NK-92 treated with Interleukin-12 subunit alpha and Interleukin-12 subunit beta, amount 100 ng/mL, for 24 hours (cell line): ENCODE measurements at regions not wholly inside any gene's neighbourhood (a gene's known extent, or its start where the extent isn't known, plus 50 kb on each side); places are given as distances from the start of the nearest gene placed in this dataset.
"Not testable (repeated sequence)": the region's sequence is repeated elsewhere in the genome, so short reads cannot be mapped to it uniquely, and the experiment has no call there.

Experiments used
- DNase-seq: peaks from one replicate; lab custom pipeline; 2025; lab: John Stamatoyannopoulos, UW

DNA sequence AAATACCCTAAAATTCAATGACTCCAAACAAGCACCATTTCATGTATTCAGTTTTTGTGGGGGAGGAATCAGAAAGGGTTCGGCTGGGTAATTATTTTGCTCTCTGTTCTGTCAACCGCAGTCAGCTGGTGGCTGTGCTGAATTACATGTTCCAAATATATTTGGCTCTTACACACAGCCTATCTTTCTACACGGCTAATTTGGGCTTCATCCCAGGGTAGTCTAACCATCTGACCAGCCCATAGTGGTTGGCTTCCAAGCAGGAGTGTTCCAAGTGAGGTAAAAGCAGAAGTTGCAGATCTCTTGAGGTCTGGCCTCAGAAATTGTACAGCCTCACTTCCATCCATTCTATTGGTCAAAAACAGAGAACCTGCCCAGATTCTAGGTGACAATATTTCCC, 760.8 kb upstream of the SEMA6D start:
- DNase-seq: no peak

- no peak for DNase-seq
Measured at GRCh38 chr15:46956881-46957280, 760.4 kb upstream of the SEMA6D start.

GRCh38 chr15:46960581-46960980, 756.7 kb upstream of the SEMA6D start:
- no peak for DNase-seq

GRCh38 chr15:46961795-46962194, 755.5 kb upstream of the SEMA6D start:
- no peak for DNase-seq

GRCh38 chr15:46988055-46988454, 729.2 kb upstream of the SEMA6D start:
- DNase-seq: not testable (repeated sequence)

DNA sequence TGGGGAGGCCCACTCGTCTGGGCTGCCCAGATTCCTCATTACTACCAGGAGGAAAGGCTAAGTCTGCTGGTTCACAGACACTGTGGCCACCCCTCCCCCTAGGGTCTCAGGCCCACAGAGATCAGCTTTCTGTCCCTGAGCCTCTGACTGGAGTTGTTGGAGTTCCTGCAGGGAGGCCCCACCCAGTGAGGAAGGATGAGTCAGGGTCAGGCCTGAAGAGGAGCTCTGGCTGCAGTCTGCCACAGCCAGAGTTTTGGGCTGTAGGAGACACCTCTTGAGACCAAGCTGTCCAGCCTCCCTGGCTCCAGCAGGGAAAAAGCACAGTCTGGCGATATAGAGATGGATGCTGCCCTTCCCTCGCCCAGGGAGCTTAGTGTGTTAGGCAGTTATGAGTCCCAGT, 720.9 kb upstream of the SEMA6D start:
- DNase-seq: no peak

DNA sequence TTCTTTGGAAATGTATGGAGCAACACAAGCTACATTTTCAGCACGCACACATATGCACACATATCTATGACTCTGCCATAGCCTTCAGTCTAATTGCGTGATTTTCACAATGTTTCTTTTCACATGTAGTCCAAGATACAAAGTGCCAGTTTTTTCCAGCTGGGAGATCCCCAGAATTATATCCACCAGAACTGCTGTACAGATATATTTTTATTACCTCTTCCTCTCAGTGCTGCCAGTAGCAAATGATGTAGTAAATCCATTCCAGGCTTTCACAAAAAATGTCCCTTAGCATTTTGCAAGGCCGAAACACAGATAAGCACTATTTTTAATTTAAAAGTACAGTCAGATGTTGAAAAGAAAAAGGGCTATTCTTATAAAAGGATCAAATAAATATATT, 719.8 kb upstream of the SEMA6D start:
- no peak for DNase-seq

DNA sequence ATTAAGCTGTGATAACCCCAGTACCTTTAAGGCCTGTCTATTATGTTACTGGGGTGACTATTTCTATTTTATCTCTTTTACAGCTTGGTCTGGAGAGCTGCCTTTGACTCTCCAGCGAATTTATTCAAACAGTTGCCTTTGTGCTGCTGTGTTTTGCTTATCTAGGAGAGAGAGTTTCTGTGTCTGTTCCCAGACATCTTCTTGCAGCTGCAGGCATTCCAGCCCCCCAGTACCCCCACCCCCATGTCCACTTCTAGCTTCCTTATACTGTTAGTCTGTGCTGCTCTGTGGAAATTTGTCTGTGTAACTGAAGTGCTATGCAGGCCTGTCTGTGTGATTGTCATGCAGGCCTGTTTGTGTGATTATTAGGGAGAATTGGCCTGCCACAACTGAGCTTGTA, 713.7 kb upstream of the SEMA6D start:
- DNase-seq: no peak

DNA sequence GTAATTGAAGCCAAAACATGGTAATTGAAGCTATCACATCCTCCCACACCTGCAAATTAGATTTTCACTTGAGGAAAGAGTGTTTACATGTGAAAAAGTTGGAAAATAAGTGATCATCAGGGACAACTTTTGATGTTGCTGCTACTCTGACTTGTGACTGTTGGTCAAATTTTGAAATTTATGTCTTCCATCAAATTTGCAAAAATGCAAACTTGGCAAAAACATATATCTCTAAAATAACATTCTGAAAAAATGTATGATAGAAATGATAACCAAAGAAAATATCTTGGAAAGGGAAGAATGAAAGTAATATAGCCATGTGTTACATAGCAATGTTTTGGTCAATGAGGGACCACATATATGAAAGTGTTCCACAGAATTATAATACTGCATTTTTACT, 703.9 kb upstream of the SEMA6D start:
- DNase-seq: no peak

GRCh38 chr15:47027322-47027946, 689.9 kb upstream of the SEMA6D start:
- DNase-seq: no peak

DNA sequence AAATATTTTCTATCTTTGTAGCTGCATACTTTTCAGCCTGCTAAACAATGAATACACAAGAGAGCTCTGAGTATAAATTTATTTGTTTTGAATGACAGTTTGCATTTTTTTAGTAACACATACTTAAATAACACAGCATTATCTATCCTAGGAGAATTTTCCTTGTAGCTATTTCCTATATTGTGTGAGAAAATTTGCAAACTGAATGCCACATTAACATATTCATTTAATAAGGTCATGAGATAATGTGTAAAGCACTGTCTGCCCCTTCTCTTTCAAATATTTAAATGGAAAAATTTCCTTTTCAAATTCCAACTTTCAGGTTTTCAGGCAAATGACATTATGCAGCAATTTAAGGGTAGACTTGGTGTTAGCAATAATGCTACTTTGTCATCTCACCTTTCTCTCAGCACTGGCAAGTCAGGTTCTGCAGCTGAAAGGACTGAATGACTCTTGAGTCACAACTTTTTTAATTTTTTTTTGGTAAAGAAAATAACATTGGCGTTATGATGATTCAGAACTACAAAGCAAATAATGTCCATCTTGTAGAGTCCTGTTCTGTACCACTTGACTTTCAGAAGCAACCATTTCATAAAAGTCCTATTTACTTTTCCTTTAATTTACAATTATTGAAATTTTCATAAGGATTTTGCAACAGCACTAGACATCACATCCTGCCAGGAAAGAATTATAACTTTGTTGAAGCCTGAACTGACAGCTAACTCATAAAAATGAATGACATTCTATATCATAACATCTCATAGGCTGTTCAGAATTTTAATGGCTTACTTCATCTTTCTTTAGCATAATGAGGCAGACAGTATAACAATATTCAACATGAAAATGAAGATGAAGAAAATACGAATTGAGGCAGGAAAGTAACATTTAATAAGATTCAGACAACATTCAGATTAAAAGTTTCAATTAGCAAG, 681.6 kb upstream of the SEMA6D start:
- no peak for DNase-seq

DNA sequence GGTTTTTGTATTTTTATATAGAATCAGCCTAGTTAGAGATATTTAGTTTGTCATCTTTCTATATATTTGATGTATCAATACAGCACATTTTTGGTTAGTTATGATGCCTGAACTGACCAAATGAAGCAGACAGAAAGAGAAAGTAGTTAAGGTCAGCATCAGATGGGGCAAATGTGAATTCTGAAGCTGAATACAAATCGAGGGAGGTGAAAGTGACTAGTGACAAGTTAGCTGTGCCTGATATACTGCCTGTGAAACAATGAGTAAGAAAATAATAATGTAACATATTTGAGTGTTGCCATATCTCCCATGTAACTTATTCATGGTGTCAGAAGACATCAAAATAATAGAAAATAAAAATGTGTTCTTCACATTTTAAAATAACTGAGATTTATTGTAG, 680.3 kb upstream of the SEMA6D start:
- DNase-seq: no peak

DNA sequence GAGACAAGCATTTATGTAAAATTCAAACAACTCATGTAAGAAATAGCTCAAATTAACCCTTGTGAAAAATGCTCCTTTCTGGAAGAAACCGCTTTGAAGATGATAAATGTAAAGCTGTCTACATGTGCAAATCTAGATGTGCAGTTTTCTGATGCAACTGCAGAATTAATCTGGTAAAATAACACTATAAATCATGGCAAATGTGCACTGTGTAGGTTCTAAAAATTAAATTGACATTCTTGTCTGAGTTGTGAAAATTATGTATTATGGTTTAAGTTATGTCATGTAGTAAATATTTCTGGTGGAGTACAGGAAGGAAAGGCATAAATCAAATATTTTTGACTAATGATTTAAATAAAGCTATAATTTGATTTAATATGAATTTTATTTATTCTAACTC, 678.1 kb upstream of the SEMA6D start:
- DNase-seq: no peak

DNA sequence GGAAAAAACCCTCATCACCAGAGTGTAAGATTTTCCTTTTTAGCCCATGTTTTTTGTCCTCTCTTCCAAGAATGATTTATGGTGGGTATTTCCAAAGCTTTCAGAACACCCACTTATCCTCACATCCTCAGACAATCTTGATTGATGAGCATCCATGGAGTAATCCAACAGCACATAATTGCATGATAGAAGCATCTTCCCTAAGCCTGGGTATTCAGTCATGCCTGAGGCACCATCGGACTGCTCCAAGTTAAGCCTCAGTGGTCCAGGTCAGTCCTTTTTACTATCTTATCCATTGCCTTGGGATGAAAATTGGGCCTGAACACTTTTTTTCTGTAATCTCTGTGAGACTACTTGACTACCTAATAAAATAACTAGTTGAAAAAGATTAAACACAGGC, 676.0 kb upstream of the SEMA6D start:
- DNase-seq: no peak

GRCh38 chr15:47047981-47048380, 669.3 kb upstream of the SEMA6D start:
- DNase-seq: not testable (repeated sequence)

GRCh38 chr15:47066392-47066791, 650.9 kb upstream of the SEMA6D start:
- no peak for DNase-seq

GRCh38 chr15:47077846-47078245, 639.5 kb upstream of the SEMA6D start:
- not testable (repeated sequence) for DNase-seq

GRCh38 chr15:47095833-47096232, 621.5 kb upstream of the SEMA6D start:
- DNase-seq: no peak

GRCh38 chr15:47098526-47098925, 618.8 kb upstream of the SEMA6D start:
- not testable (repeated sequence) for DNase-seq

- DNase-seq: not testable (repeated sequence)
Measured at GRCh38 chr15:47099801-47100200, 617.5 kb upstream of the SEMA6D start.

DNA sequence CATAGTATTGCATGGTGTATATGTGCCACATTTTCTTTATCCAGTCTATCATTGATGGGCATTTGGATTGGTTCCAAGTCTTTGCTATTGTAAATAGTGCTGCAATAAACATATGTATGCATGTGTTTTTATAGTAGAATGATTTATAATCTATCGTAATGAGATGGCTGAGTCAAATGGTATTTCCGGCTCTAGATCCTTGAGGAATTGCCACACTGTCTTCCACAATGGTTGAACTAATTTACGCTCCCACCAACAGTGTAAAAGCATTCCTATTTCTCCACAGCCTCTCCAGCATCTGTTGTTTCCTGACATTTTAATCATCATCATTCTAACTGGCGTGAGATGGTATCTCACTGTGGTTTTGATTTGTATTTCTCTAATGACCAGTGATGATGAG, 608.5 kb upstream of the SEMA6D start:
- DNase-seq: not testable (repeated sequence)

DNA sequence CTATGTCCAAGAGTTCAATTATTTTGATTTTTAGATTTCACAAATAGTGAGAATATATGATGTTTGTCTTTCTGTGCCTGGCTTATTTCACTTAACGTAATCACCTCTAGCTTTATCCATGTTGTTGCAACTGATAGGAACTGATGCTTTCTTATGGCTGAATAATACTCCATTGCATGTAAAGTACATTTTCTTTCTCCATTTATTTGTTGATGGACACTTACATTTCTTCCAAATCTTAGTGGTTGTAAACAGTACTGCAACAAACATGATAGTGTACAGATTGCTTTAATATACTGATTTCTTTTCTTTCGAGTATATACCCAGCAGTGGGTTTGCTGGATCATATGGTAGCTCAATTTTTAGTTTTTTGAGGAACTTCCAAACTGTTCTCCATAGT, 600.6 kb upstream of the SEMA6D start:
- DNase-seq: no peak

DNA sequence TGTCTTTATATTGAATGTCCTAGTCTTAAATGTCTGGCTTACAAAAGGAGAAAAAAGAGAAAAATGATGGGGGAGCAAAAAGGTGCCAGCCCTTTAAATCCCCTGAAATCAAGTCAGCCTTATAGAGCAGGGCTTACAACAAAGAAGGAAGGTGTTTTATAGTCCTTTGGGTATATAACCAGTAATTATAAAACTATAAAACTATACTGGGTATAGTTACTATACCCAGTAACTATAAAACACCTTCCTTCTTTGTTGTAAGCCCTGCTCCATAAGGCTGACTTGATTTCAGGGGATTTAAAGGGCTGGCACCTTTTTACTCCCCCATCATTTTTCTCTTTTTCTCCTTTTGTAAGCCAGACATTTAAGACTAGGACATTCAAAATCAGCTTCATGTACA, 598.0 kb upstream of the SEMA6D start:
- DNase-seq: no peak
